ENCODE measurements at regions not wholly inside any gene's neighbourhood (a gene's known extent, or its start where the extent isn't known, plus 50 kb on each side); places are given as distances from the start of the nearest gene placed in this dataset.

DNA sequence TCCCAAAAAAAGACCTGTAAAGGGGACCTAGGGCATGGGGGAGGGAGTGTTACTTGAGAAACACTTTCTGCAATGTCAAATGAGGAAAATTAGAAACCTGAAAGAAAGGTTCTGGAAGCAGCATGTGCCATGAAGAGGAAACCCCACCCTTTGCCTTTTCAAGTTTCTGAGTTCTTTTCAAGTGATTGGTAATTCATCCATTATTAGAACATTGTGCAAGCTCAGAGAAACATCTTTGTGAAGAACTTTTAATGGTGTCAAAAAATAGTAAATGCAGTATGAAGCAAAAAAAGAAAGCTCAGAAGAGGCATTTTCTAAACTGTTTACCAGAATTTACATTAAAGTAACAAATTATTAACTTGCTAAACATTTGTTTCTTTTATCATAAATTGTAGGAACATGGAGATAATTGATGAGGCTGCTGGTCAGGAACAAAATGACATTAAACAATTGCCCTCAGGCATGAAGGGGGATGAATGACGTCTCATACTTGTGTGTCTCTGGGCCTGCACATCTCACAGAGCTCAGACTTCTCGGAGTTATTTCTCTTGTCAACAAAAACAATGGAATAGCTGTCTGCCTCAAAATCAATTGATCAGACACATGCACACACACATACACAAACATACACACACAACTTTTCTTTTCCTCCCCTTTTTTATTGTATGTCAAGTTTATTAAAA lies 1946.0 kb upstream of the CDH6 start:
- Mint-ChIP-seq H3K36me3 (ENCODE audit: low read depth) (no peaks in the 10 kb centered on the region), H3K4me3 (ENCODE audit: unreplicated experiment) (no peak overlapping the region), H3K27ac (ENCODE audit: unreplicated experiment) (no peak overlapping the region), H3K4me1 (ENCODE audit: low read depth) (no peaks in the 10 kb centered on the region), H3K9me3 (ENCODE audit: low read depth) (peaks cover 3% of the 10 kb centered on the region), H3K27me3 (ENCODE audit: low read depth) (peaks cover 9% of the 10 kb centered on the region)
- no peak for DNase-seq (ENCODE audit: low spot score)
- TF ChIP-seq, protein P1, sequence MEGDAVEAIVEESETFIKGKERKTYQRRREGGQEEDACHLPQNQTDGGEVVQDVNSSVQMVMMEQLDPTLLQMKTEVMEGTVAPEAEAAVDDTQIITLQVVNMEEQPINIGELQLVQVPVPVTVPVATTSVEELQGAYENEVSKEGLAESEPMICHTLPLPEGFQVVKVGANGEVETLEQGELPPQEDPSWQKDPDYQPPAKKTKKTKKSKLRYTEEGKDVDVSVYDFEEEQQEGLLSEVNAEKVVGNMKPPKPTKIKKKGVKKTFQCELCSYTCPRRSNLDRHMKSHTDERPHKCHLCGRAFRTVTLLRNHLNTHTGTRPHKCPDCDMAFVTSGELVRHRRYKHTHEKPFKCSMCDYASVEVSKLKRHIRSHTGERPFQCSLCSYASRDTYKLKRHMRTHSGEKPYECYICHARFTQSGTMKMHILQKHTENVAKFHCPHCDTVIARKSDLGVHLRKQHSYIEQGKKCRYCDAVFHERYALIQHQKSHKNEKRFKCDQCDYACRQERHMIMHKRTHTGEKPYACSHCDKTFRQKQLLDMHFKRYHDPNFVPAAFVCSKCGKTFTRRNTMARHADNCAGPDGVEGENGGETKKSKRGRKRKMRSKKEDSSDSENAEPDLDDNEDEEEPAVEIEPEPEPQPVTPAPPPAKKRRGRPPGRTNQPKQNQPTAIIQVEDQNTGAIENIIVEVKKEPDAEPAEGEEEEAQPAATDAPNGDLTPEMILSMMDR (IDR thresholded peaks at IDR 0.05), result no peak

DNA sequence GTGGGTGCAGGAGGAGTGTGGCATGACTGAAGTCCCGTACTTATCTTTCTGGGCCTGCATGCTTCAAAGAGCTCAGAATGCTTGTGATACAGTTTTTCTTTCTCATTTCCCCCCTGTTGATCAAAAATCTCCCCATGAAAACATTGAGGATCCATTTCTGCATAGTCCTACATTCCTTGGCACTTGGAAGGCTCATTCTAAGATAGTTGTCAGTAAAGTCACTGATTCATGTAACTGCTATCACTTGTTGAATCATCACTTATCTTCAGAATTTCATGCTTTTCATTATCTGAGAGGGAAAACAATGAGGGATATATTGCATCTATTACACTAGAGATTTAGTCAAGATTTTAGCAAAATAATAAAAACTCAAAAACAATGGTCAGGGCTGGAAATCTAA lies 1953.1 kb upstream of the CDH6 start:
- no peaks in the 10 kb centered on the region for H3K36me3 Mint-ChIP-seq (ENCODE audit: low read depth)
- no peak overlapping the region for H3K4me3 Mint-ChIP-seq (ENCODE audit: unreplicated experiment)
- H3K9me3 Mint-ChIP-seq (ENCODE audit: low read depth), result no peaks in the 10 kb centered on the region
- H3K27me3 Mint-ChIP-seq (ENCODE audit: low read depth), result peaks cover 7% of the 10 kb centered on the region
- TF ChIP-seq, protein P1 (IDR thresholded peaks at IDR 0.05), result no peak
- no peaks in the 10 kb centered on the region for H3K4me1 Mint-ChIP-seq (ENCODE audit: low read depth)
- DNase-seq (ENCODE audit: low spot score), result no peak
- H3K27ac Mint-ChIP-seq (ENCODE audit: unreplicated experiment), result no peak overlapping the region

DNA sequence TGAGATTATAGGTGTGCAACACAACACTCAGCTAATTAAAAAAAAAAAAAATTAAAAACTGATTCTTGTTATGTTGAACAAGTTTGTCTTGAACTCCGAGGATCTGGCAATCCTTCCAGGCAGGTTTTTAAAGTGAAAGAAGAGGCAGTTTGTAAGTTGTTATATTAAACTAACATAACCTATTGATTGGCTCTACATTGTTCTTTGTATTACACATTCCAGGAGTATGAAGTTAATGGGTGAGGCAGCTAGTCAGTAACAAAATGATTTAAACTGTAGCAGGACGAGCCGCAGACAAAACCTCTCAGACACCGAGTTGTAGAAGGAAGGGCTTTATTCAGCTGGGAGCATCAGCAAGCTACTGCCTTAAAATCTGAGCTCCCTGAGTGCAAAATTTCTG lies 1953.9 kb upstream of the CDH6 start:
- no peak overlapping the region for H3K4me3 Mint-ChIP-seq (ENCODE audit: unreplicated experiment)
- peaks cover 7% of the 10 kb centered on the region for H3K27me3 Mint-ChIP-seq (ENCODE audit: low read depth)
- no peak overlapping the region for H3K27ac Mint-ChIP-seq (ENCODE audit: unreplicated experiment)
- TF ChIP-seq, protein P1 (IDR thresholded peaks at IDR 0.05), result no peak
- no peaks in the 10 kb centered on the region for H3K36me3 Mint-ChIP-seq (ENCODE audit: low read depth)
- DNase-seq (ENCODE audit: low spot score), result no peak
- H3K4me1 Mint-ChIP-seq (ENCODE audit: low read depth), result no peaks in the 10 kb centered on the region
- no peaks in the 10 kb centered on the region for H3K9me3 Mint-ChIP-seq (ENCODE audit: low read depth)

DNA sequence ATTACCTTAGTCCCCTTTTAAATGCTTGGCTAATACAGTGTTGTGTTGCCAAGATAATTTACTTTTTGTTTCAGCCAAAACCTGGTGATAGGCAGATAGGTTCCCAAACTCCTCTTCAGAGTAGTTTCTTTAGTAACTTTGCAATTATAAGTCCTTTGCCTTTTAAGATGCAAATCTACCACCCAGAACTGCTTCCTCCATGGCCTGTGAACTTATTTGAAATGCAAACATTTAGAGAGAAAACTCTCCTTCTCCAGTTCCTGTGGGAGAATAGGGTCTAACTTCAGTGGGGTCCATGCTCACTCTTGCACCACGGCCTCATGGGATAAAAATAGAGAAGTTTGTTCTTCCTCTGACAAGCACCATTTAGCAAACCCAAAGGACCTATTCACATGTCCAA lies 1955.4 kb upstream of the CDH6 start:
- no peak overlapping the region for H3K4me3 Mint-ChIP-seq (ENCODE audit: unreplicated experiment)
- no peak for DNase-seq (ENCODE audit: low spot score)

DNA sequence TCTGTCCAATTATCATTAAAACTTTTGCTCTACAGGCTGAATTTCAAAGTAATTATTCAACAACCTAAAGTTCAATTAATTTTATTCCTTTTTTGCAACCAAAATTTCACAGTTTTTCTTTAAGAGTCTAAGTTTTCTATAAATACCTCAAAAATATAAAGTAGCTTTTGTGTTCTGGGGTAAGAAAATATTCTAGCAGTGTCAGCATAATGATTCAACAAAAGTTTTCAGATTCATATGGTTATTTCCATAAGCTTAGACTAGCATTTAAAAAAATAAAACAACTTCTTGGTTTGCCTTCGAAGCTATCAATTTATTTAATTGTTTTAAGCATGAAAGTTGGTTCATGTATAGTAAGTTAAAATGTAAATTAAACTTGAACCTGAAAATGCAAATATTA lies 1962.3 kb upstream of the CDH6 start:
- H3K36me3 Mint-ChIP-seq (ENCODE audit: low read depth), result no peaks in the 10 kb centered on the region
- H3K27me3 Mint-ChIP-seq (ENCODE audit: low read depth), result peaks cover 10% of the 10 kb centered on the region

More for the DNA sequence above, 1955.4 kb upstream of the CDH6 start:
- Mint-ChIP-seq H3K4me1 (ENCODE audit: low read depth) (no peaks in the 10 kb centered on the region), H3K27me3 (ENCODE audit: low read depth) (peaks cover 10% of the 10 kb centered on the region), H3K27ac (ENCODE audit: unreplicated experiment) (no peak overlapping the region), H3K9me3 (ENCODE audit: low read depth) (no peaks in the 10 kb centered on the region), H3K36me3 (ENCODE audit: low read depth) (no peaks in the 10 kb centered on the region)
- TF ChIP-seq, protein P1 (IDR thresholded peaks at IDR 0.05), result no peak

More for the DNA sequence above, 1962.3 kb upstream of the CDH6 start:
- Mint-ChIP-seq H3K9me3 (ENCODE audit: low read depth) (no peaks in the 10 kb centered on the region), H3K4me3 (ENCODE audit: unreplicated experiment) (no peak overlapping the region), H3K4me1 (ENCODE audit: low read depth) (no peaks in the 10 kb centered on the region), H3K27ac (ENCODE audit: unreplicated experiment) (no peak overlapping the region)
- DNase-seq (ENCODE audit: low spot score), result no peak
- TF ChIP-seq, protein P1 (IDR thresholded peaks at IDR 0.05), result no peak
